Activated naive CD4-positive, alpha-beta T cell treated with anti-CD3 and anti-CD28 coated beads, Interleukin-2, amount 10 ng/mL, durations not matched to agents 7 days and 5 days (primary cell): ENCODE measurements at regions not wholly inside any gene's neighbourhood (a gene's known extent, or its start where the extent isn't known, plus 50 kb on each side); places are given as distances from the start of the nearest gene placed in this dataset.

Experiments
- CTCF ChIA-PET: fragments of 350-600 bp; sonication (Branson Sonifier 250); formaldehyde crosslinking; loops from one replicate; lab custom pipeline; 2021; ENCODE audit warnings: antibody characterized with exemption; lab: Charles Lee
- DNase-seq: peaks from one replicate; pipeline ENCODE4 v3.0.0-alpha.2; 2020
- H3K27ac Mint-ChIP-seq: one replicate; pipeline ENCODE4 v1.8.0; 2021; ENCODE audit warnings: mild to moderate bottlenecking, moderate library complexity, mixed read lengths
- H3K27me3 Mint-ChIP-seq: one replicate; pipeline ENCODE4 v1.8.0; 2021; ENCODE audit warnings: mild to moderate bottlenecking, mixed read lengths
- H3K36me3 Mint-ChIP-seq: one replicate; pipeline ENCODE4 v1.8.0; 2021; ENCODE audit warnings: mixed read lengths
- H3K4me1 Mint-ChIP-seq: one replicate; pipeline ENCODE4 v1.8.0; 2021; ENCODE audit warnings: mixed read lengths
- H3K4me3 Mint-ChIP-seq: one replicate; pipeline ENCODE4 v1.8.0; 2021; ENCODE audit warnings: mild to moderate bottlenecking, moderate library complexity, mixed read lengths
- H3K9me3 Mint-ChIP-seq: one replicate; pipeline ENCODE4 v1.8.0; 2021; ENCODE audit warnings: mixed read lengths

DNA sequence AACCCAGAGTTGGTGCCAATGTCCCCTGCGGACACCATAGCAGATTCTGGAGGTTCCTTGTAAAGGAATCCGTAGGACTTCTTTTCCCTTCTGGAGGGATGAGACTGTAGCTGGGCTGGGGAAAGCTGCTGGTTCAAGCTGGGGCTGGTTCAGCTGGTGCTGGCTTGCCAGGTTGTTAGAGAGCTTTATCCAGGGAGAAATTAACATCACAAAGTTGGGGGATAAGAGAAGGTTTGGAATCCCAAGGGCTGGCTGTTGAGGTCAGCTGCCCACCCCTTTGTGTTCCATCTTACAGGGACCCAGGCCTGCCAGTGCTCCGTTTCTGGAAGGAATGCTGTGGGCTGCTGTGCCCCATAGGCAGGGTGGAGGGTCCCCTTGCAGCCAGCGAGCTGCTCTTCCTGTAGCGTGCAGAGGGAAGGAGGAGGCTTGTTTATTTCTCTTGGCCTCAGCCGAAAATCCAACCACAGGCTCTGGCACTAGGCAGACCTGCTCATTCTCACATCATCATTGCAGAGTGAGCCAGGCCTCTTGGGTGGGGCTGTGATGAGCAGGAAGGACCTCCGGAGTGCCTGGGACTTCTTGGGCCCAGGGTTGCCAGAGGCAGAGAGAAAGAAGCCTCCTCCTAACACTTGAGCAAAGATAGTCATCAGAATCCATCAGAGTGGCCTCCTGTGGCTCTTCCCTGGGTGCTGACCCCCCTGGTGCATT, 251.1 kb downstream of the SEC14L1 start:
- Mint-ChIP-seq H3K27me3 (no peaks in the 10 kb centered on the region), H3K27ac (peak overlapping the region; percentile 95), H3K4me1 (peaks cover 91% of the 10 kb centered on the region), H3K4me3 (peak overlapping the region; percentile 79), H3K36me3 (peaks cover 57% of the 10 kb centered on the region), H3K9me3 (no peaks in the 10 kb centered on the region)
- peak; percentile 85 for DNase-seq
- CTCF ChIA-PET: interaction anchor here (0.9 to 6.9 kb wide), 4 partner anchors 9 to 60 kb away, joined by 3 to 38 read pairs (median 26); no protein-coding TSS in a partner anchor

DNA sequence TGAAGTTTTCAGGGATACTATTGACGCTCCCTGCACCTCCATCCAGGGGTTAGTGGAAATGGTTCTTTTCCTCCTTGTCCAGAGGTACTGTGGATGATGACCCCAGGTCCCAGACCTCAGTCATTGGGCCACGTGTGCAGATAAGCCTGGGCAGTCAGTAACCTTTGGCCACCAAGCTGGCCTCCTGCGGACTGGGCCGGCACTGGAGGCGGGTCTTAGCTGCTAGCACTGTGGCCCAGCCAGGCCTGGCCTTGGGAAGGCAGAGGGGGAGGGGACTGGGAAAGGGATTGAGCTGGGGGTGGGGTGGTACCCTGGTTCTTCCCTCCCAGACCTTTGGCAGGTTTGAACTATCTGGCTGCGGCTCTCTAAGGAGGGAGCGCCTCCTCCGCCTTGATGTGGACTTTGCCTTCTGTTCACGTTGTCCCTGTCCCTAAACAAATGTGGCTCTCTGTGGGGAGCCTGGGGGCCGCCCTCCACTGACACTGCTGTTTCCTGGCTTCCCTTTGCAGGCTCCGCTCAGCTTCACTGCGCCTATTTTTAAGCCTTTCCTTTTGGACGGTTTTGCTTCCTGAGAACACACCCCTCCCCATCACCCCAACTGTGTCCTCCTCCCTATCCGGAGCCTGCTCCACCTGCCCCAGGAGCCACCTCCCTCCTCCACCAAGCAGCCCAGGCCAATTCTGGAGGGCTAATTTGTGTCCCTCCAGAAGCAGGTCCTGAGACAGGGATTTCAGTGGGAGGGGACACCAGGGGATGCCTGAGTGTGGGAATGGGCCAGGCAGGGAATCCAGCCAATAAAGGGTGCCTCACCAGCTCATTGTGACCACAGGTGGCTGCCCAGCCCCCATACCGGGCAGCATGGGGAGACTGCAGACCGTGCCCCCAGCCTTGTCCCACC, 251.9 kb downstream of the SEC14L1 start:
- CTCF ChIA-PET: interaction anchor here (1.5 to 6.9 kb wide), 3 partner anchors 16 to 102 kb away, joined by 5 to 38 read pairs (median 28); no protein-coding TSS in a partner anchor
- no peak for DNase-seq
- peak overlapping the region; percentile 79 for H3K4me3 Mint-ChIP-seq
- no peaks in the 10 kb centered on the region for H3K27me3 Mint-ChIP-seq
- H3K9me3 Mint-ChIP-seq: no peaks in the 10 kb centered on the region
- H3K27ac Mint-ChIP-seq: peak overlapping the region; percentile 95
- H3K36me3 Mint-ChIP-seq: peaks cover 55% of the 10 kb centered on the region
- H3K4me1 Mint-ChIP-seq: peaks cover 90% of the 10 kb centered on the region

DNA sequence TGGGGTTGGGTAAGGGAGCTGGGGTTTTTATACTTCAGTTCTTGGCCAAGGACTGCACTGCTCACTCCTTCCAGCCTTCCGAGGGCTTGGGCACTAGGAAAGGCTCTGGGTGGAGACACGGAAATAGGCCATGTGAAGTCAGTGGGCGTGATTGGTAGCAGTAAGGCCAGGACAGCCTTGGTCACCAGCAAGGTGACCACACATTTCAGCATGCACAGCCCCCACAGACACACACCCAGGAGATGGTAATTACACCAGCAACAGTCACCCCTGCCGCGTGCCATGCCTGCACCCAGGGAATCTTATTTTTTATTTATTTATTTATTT, 252.5 kb downstream of the SEC14L1 start:
- DNase-seq: no peak
- CTCF ChIA-PET: interaction anchor here (1.5 to 6.9 kb wide), 3 partner anchors 17 to 102 kb away, joined by 5 to 38 read pairs (median 28); no protein-coding TSS in a partner anchor
- Mint-ChIP-seq H3K4me1 (peaks cover 91% of the 10 kb centered on the region), H3K4me3 (peak overlapping the region; percentile 79), H3K27ac (peak overlapping the region; percentile 95), H3K27me3 (no peaks in the 10 kb centered on the region), H3K9me3 (no peaks in the 10 kb centered on the region), H3K36me3 (peaks cover 57% of the 10 kb centered on the region)

DNA sequence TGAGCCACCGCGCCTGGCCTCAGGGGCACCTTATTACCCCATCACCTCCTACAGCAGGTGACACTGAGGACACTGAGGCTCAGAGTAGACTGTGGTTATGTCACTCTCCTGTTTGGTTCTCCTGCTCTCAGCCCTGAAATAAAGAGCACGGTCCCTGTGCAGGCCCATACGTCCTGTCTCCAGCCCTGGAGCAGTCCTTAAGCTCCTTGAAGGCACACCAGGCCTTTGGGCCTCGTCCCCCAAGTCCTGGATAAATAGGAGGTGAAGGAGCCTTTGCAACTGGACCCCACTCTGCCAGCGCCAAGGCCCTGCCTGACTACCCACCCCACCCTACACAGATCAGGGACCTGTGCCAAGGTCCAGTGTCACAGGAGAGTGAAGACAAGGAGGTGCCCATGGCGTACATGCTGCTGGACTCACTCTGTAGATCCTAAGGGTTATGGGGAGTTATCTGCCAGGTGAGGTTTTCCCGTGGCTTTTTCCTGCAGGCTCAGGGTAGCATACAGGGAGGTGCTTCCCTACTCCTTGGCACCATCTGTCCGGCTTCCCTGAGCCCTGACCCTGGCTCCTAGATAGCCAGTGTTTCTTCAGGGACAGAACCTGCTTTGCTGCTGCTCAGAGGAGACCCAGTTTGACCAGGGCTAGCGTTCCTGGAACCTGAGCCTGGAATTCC, 253.2 kb downstream of the SEC14L1 start:
- no peaks in the 10 kb centered on the region for H3K27me3 Mint-ChIP-seq
- H3K27ac Mint-ChIP-seq: peak overlapping the region; percentile 69
- no peak for DNase-seq
- CTCF ChIA-PET: interaction anchor here (1.5 kb wide), 1 partner anchor 101 kb away, joined by 5 read pairs; no protein-coding TSS in a partner anchor
- no peak overlapping the region for H3K4me3 Mint-ChIP-seq
- H3K9me3 Mint-ChIP-seq: no peaks in the 10 kb centered on the region
- peaks cover 91% of the 10 kb centered on the region for H3K4me1 Mint-ChIP-seq
- H3K36me3 Mint-ChIP-seq: peaks cover 58% of the 10 kb centered on the region

DNA sequence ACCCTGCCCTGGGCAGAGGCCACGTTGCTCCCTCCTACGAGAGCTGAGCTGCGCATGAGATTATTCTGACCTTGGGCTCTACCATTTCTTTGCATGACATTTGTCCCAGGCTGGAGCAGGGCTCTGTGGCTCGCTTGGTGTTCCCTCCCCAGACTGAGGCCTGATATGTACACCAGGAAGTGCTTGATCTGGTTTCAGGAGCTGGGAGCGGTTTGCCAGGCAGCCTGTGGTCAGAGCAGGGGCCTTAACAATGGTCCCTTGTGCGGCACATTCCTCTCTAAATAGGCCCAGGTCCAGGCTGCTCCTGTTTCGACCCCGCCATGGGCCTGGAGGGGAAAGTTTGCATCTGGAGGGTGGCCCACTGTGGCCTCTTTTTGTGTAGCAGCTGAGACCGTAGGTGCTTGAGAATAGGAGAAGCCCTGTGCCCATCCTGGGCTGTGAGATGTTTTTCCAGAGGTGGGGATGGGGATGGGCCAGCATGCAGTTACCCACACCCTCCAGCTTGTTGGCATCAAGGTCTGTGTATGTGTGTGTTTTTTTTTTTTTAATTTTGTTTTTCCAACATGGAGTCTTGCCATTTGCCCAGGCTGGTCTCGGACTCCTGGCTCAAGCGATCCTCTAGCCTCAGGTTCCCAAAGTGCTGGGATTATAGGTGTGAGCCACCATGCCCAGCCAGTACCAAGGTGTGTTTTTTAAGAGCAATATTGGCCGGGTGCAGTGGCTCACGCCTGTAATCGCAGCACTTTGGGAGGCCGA, 253.9 kb downstream of the SEC14L1 start:
- CTCF ChIA-PET: interaction anchor here (1.5 kb wide), 1 partner anchor 100 kb away, joined by 5 read pairs; no protein-coding TSS in a partner anchor
- Mint-ChIP-seq H3K9me3 (no peaks in the 10 kb centered on the region), H3K27ac (peak overlapping the region; percentile 69), H3K27me3 (no peaks in the 10 kb centered on the region), H3K4me3 (no peak overlapping the region), H3K36me3 (peaks cover 59% of the 10 kb centered on the region), H3K4me1 (peaks cover 91% of the 10 kb centered on the region)
- DNase-seq: no peak

DNA sequence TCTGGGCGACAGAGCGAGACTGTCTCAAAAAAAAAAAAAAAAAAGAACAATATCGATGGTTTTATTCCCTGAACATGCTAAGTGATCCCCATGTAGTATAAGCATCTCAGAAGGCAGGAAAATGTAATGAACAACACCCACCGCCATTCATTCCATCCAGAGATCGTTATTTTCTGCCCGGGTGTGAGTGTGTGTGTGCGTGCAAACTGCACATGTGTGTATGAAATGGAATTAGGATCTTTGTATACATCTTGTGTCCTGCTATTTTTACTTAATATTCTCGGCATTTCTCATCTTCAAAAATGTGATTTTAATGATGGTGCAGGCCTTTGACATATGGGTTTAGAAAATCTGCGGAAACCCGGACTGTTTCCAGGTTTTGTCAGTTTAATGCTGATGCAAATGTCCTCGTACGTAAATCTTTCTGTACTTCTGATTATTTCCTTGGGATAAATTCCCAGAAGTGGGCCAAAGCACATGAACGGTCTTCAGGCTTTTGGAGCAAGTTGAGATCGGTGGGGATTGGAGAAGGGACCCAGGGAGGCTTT, 254.8 kb downstream of the SEC14L1 start:
- CTCF ChIA-PET: no interaction called here
- peaks cover 67% of the 10 kb centered on the region for H3K36me3 Mint-ChIP-seq
- H3K27ac Mint-ChIP-seq: peak overlapping the region; percentile 49
- DNase-seq: no peak
- peaks cover 94% of the 10 kb centered on the region for H3K4me1 Mint-ChIP-seq
- H3K9me3 Mint-ChIP-seq: no peaks in the 10 kb centered on the region
- no peak overlapping the region for H3K4me3 Mint-ChIP-seq
- H3K27me3 Mint-ChIP-seq: no peaks in the 10 kb centered on the region

DNA sequence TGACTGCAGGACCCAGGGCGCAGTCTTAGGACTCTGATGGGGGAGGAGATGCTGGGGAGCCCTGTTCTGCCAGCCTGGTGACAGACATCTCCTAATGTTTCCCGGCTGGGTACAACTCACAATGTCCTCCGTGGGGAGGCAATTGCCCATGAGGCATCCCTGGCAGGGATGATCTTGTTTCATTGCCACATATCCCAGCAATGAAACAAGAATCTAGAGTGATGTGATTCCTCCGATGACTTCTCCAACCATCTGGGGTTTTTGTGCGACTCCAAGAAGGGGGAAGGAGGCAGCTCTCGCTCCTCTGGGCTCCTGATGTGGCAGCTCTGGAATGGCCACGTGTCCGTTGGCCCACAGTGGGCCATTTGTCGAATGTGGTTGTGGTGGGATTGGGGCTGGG, 255.8 kb downstream of the SEC14L1 start:
- Mint-ChIP-seq H3K4me1 (peaks cover 94% of the 10 kb centered on the region), H3K36me3 (peaks cover 67% of the 10 kb centered on the region), H3K4me3 (no peak overlapping the region), H3K27ac (peak overlapping the region; percentile 64), H3K27me3 (no peaks in the 10 kb centered on the region), H3K9me3 (no peaks in the 10 kb centered on the region)
- CTCF ChIA-PET: no interaction called here
- no peak for DNase-seq

DNA sequence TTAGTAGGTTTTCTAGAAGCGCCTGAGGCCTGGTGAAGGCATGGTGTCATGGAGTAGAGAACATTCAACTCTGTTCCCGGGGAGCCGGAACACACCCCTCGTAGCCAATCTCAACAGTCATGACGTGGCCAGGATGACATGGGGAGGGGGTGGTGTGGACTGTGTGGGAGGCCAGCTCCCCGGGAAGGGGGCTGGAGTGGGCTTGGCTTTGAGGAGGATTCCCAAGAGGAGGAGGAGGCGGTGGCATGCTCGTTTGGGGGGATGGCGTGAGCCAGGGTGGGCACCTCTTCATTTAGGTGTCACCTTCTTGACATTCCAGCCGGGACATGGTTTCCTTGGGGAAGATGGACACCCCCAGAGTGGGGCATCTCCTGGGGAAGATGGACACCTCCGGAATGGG, 257.5 kb downstream of the SEC14L1 start:
- DNase-seq: no peak
- Mint-ChIP-seq H3K9me3 (no peaks in the 10 kb centered on the region), H3K36me3 (peaks cover 72% of the 10 kb centered on the region), H3K27me3 (no peaks in the 10 kb centered on the region), H3K4me3 (no peak overlapping the region), H3K4me1 (peaks cover 94% of the 10 kb centered on the region), H3K27ac (peak overlapping the region; percentile 80)
- CTCF ChIA-PET: interaction anchor here (3.7 to 4.2 kb wide), 2 partner anchors 68 to 96 kb away, joined by 25 to 37 read pairs; no protein-coding TSS in a partner anchor

DNA sequence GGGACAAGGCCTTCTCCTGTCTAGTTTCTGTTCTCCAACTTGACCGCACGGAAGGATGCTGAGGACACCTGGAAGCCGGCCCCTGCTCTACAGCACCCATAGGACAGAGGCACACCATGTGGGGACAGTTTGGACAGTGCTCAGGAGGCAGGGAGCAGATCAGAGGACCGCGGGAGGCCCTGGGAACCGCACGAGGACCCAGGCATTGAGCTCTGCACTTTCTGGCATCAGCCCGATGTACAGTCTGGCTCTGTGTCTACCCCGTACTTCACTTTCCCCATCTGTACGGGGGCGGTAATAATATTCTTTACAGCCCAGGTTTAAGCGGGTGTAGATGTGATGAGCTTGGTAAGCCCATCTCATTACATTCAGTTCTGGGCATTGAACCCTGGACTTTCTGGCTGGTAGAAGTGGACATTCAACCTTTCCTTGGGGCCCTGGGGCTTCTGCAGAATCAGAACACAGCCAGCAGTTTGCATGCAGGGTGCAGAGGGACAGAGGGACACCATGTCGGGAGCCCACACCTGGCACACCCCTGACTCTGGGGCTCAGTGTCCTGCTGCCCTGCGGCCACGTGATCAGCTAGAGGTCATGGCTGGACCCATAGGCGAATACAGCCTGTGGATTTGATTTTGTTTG, 258.7 kb downstream of the SEC14L1 start:
- H3K9me3 Mint-ChIP-seq: no peaks in the 10 kb centered on the region
- H3K27me3 Mint-ChIP-seq: no peaks in the 10 kb centered on the region
- H3K4me1 Mint-ChIP-seq: peaks cover 96% of the 10 kb centered on the region
- DNase-seq: no peak
- H3K4me3 Mint-ChIP-seq: peak overlapping the region; percentile 74
- CTCF ChIA-PET: interaction anchor here (0.6 to 4.6 kb wide), 22 partner anchors 10 to 250 kb away, joined by 3 to 37 read pairs (median 8); no protein-coding TSS in a partner anchor
- peak overlapping the region; percentile 96 for H3K27ac Mint-ChIP-seq
- peaks cover 74% of the 10 kb centered on the region for H3K36me3 Mint-ChIP-seq

DNA sequence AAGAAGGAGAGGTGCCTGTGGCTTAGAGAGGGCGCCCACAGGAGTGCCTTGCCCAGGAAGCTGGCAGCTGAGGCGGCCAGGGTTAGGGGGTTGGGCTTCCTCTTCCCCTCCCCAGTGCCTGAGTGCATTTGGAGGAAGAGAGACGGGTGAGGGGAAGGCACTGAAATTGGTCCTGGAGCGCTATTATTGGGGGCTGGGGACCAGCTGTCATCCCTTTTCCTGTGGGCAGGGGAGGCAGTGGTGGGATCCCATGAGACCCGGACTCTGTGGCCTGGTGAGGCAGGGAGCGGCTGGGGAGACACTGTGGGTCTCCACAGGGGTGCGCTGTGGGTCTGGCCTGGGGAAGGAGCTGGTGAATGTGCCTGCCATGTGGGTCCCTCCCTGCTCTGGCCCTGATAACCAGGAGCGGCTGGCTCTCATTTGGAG, 259.7 kb downstream of the SEC14L1 start:
- DNase-seq: peak; percentile 84
- peaks cover 80% of the 10 kb centered on the region for H3K36me3 Mint-ChIP-seq
- no peaks in the 10 kb centered on the region for H3K27me3 Mint-ChIP-seq
- peaks cover 98% of the 10 kb centered on the region for H3K4me1 Mint-ChIP-seq
- H3K4me3 Mint-ChIP-seq: peak overlapping the region; percentile 74
- peak overlapping the region; percentile 96 for H3K27ac Mint-ChIP-seq
- CTCF ChIA-PET: interaction anchor here (0.7 to 4.6 kb wide), 30 partner anchors 10 to 366 kb away, joined by 3 to 37 read pairs (median 5); no protein-coding TSS in a partner anchor
- H3K9me3 Mint-ChIP-seq: no peaks in the 10 kb centered on the region

DNA sequence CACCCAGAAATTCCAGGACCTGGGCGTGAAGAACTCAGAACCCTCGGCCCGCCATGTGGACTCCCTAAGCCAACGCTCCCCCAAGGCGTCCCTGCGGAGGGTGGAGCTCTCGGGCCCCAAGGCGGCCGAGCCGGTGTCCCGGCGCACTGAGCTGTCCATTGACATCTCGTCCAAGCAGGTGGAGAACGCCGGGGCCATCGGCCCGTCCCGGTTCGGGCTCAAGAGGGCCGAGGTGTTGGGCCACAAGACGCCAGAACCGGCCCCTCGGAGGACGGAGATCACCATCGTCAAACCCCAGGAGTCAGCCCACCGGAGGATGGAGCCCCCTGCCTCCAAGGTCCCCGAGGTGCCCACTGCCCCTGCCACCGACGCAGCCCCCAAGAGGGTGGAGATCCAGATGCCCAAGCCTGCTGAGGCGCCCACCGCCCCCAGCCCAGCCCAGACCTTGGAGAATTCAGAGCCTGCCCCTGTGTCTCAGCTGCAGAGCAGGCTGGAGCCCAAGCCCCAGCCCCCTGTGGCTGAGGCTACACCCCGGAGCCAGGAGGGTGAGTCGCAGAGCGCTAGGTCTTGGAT, 261.5 kb downstream of the SEC14L1 start:
- CTCF ChIA-PET: interaction anchor here (1.2 to 4.6 kb wide), 2 partner anchors 28 to 62 kb away, joined by 3 to 33 read pairs; no protein-coding TSS in a partner anchor
- peaks cover 77% of the 10 kb centered on the region for H3K36me3 Mint-ChIP-seq
- no peak for DNase-seq
- H3K27ac Mint-ChIP-seq: peak overlapping the region; percentile 85
- H3K4me3 Mint-ChIP-seq: no peak overlapping the region
- H3K9me3 Mint-ChIP-seq: no peaks in the 10 kb centered on the region
- H3K4me1 Mint-ChIP-seq: peaks cover 99% of the 10 kb centered on the region
- no peaks in the 10 kb centered on the region for H3K27me3 Mint-ChIP-seq

DNA sequence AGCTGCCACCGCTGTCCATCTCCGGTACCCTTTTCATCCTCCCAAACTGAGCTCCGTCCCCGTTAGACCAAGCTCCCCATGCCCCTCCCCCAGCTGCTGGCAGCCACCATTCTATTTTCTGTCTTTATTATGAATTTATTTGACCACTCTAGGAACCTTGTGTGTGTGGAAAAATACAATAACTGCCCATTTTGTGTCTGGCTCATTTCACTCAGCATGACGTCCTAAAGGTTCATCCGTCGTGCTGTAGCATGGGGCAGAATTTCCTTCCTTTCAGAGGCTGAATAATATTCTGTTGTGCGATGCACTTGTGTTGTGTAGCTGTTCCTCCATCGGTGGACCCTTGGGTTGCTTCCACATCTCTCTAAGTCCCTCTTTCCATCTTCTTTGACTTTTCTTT, 263.1 kb downstream of the SEC14L1 start:
- H3K9me3 Mint-ChIP-seq: no peaks in the 10 kb centered on the region
- DNase-seq: no peak
- peaks cover 99% of the 10 kb centered on the region for H3K4me1 Mint-ChIP-seq
- H3K36me3 Mint-ChIP-seq: peaks cover 77% of the 10 kb centered on the region
- CTCF ChIA-PET: interaction anchor here (0.6 to 4.6 kb wide), 4 partner anchors 14 to 388 kb away, joined by 3 to 33 read pairs (median 8); no protein-coding TSS in a partner anchor
- H3K27ac Mint-ChIP-seq: peak overlapping the region; percentile 96
- peak overlapping the region; percentile 85 for H3K4me3 Mint-ChIP-seq
- H3K27me3 Mint-ChIP-seq: no peaks in the 10 kb centered on the region
